SK-N-MC (cell line): ENCODE measurements at regions not wholly inside any gene's neighbourhood (a gene's known extent, or its start where the extent isn't known, plus 50 kb on each side); places are given as distances from the start of the nearest gene placed in this dataset.

Experiments used
- EZH2 ChIP-seq: fragments of 200-600 bp; sonication (generic); IDR thresholded peaks from one replicate; pipeline ENCODE4 v1.6.1; 2017; ENCODE audit warnings: antibody characterized with exemption
- FOXP2 ChIP-seq: optimal IDR thresholded peaks from 2 replicates; pipeline ENCODE3; 2011; ENCODE audit warnings: mild to moderate bottlenecking, moderate library complexity; ENCODE audit not compliant: insufficient read depth; ENCODE audit errors: extremely low read length, control extremely low read depth
- POLR2AphosphoS5 ChIP-seq: IDR thresholded peaks from 2 replicates; pipeline ENCODE4 v1.6.1; 2012; ENCODE audit warnings: mild to moderate bottlenecking, low read depth, low read length, borderline replicate concordance

DNA sequence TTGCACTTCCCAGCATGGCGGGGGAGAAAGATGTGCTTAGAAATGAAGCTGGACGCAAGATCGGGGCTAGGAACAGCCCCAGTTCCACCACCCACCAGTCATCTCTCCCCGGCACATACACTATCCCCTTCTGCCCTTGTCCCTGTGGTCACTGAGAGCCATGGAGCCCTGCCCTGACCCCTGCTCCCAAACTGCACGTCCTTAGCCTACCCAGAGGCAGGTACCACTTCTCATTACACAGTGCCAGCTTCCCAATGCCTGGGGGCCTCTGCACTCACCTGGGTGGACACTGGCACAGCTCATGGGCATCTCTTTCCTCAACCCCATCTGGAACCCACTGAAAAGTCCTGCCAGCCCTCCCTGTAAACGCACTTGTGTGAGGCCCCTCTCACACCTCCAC is 139.3 kb upstream of the PRR20G start:
- TF ChIP-seq EZH2 (no peak), POLR2AphosphoS5 (no peak), FOXP2 (no peak)
